ENCODE measurements at regions not wholly inside any gene's neighbourhood (a gene's known extent, or its start where the extent isn't known, plus 50 kb on each side); places are given as distances from the start of the nearest gene placed in this dataset.
"Not testable (repeated sequence)": the region's sequence is repeated elsewhere in the genome, so short reads cannot be mapped to it uniquely, and the experiment has no call there.

- no peak for DNase-seq
Measured at GRCh38 chr1:188817814-188818213, 1659.8 kb downstream of the BRINP3 start.

- no peak for DNase-seq
Measured at GRCh38 chr1:188822248-188822647, 1655.4 kb downstream of the BRINP3 start.

GRCh38 chr1:188825471-188825870 is 1652.2 kb downstream of the BRINP3 start:
- no peak for DNase-seq

GRCh38 chr1:188826800-188827199 is 1650.9 kb downstream of the BRINP3 start:
- no peak for DNase-seq

- DNase-seq = no peak
Measured at GRCh38 chr1:188827400-188827799, 1650.3 kb downstream of the BRINP3 start.

GRCh38 chr1:188841111-188841696 is 1636.5 kb downstream of the BRINP3 start:
- not testable (repeated sequence) for DNase-seq

GRCh38 chr1:188846468-188846867 is 1631.2 kb downstream of the BRINP3 start:
- no peak for DNase-seq

GRCh38 chr1:188857526-188858087 is 1620.1 kb downstream of the BRINP3 start:
- no peak for DNase-seq

GRCh38 chr1:188867614-188868013 is 1610.0 kb downstream of the BRINP3 start:
- DNase-seq = no peak

- no peak for DNase-seq
Measured at GRCh38 chr1:188871164-188871563, 1606.5 kb downstream of the BRINP3 start.

GRCh38 chr1:188872376-188872775 is 1605.3 kb downstream of the BRINP3 start:
- DNase-seq = no peak

- DNase-seq = no peak
Measured at GRCh38 chr1:188877668-188878067, 1600.0 kb downstream of the BRINP3 start.

GRCh38 chr1:188888386-188888785 is 1589.3 kb downstream of the BRINP3 start:
- DNase-seq = no peak

- no peak for DNase-seq
Measured at GRCh38 chr1:188889166-188889565, 1588.5 kb downstream of the BRINP3 start.

- DNase-seq = no peak
Measured at GRCh38 chr1:188891958-188892357, 1585.7 kb downstream of the BRINP3 start.

GRCh38 chr1:188895611-188896010 is 1582.1 kb downstream of the BRINP3 start:
- DNase-seq = no peak

- no peak for DNase-seq
Measured at GRCh38 chr1:188903241-188903640, 1574.4 kb downstream of the BRINP3 start.

- DNase-seq = peak; percentile 70
Measured at GRCh38 chr1:188904201-188904600, 1573.5 kb downstream of the BRINP3 start.

- peak; percentile 34 for DNase-seq
Measured at GRCh38 chr1:188906921-188907641, 1570.6 kb downstream of the BRINP3 start.

GRCh38 chr1:188930382-188930781 is 1547.3 kb downstream of the BRINP3 start:
- no peak for DNase-seq

GRCh38 chr1:188931506-188931905 is 1546.2 kb downstream of the BRINP3 start:
- DNase-seq = no peak

GRCh38 chr1:188937965-188938551 is 1539.6 kb downstream of the BRINP3 start:
- DNase-seq = no peak

GRCh38 chr1:188941986-188942385 is 1535.7 kb downstream of the BRINP3 start:
- no peak for DNase-seq

GRCh38 chr1:188949701-188950100 is 1528.0 kb downstream of the BRINP3 start:
- no peak for DNase-seq

Measured in islet precursor cell (in vitro differentiated cells).